ENCODE measurements at regions not wholly inside any gene's neighbourhood (a gene's known extent, or its start where the extent isn't known, plus 50 kb on each side); places are given as distances from the start of the nearest gene placed in this dataset.

DNA sequence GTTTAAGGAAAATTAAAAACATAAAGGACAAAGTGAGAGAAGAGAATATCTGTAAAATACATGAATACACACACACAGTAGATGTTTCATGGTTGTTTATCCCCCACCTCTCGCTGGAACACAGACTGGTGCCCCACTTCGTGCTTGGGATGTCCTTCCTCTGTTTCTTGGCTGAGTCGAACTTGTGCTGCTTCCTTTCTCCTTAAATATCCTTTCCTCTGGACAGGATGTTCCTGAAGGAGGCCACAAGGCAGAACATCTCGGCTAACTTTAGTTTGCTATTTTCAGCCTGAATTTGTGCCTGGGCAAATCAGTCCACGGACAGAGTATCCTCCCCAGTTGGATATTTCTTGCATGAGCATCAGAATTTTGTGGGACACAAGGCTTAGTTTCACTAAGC, 54.7 kb upstream of the ZMYND8 start:
- TF ChIP-seq POLR2A (IDR thresholded peaks at IDR 0.05; ENCODE audit: extremely low read depth, insufficient read length) (no peak), MYC (IDR thresholded peaks at IDR 0.05; ENCODE audit: low read depth, low read length) (no peak)
- TF ChIP-seq, protein P1, sequence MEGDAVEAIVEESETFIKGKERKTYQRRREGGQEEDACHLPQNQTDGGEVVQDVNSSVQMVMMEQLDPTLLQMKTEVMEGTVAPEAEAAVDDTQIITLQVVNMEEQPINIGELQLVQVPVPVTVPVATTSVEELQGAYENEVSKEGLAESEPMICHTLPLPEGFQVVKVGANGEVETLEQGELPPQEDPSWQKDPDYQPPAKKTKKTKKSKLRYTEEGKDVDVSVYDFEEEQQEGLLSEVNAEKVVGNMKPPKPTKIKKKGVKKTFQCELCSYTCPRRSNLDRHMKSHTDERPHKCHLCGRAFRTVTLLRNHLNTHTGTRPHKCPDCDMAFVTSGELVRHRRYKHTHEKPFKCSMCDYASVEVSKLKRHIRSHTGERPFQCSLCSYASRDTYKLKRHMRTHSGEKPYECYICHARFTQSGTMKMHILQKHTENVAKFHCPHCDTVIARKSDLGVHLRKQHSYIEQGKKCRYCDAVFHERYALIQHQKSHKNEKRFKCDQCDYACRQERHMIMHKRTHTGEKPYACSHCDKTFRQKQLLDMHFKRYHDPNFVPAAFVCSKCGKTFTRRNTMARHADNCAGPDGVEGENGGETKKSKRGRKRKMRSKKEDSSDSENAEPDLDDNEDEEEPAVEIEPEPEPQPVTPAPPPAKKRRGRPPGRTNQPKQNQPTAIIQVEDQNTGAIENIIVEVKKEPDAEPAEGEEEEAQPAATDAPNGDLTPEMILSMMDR (IDR thresholded peaks at IDR 0.05; ENCODE audit: low read depth, low read length), result no peak
- TF ChIP-seq, protein P2, sequence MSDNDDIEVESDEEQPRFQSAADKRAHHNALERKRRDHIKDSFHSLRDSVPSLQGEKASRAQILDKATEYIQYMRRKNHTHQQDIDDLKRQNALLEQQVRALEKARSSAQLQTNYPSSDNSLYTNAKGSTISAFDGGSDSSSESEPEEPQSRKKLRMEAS (IDR thresholded peaks at IDR 0.05; ENCODE audit: low read depth, low read length), result no peak

Data from NB4 (cell line).